ENCODE measurements at regions not wholly inside any gene's neighbourhood (a gene's known extent, or its start where the extent isn't known, plus 50 kb on each side); places are given as distances from the start of the nearest gene placed in this dataset.

DNA sequence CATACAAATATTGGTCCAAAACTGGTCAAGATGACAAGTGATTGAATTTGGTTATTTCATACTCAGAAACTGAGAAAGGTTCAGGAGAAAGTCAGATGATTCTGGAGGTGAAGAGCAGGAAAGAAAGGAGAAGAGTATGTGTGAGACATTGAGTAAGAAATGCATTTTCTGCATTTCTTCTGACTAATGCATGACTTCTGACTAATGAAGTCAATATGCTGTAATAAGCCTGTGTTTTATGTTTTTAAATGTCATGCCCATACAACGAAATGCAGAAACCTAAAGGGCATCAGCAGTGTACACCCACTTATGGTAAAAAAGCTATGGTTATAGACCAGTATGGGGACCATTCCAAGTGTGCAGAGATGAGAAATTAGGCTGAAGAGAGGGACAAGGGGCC is 1227.8 kb upstream of the SORCS1 start (continued):
- TF ChIP-seq RAD21 (IDR thresholded peaks at IDR 0.05 in 1 of 2, conservative IDR thresholded peaks at IDR 0.05 in 1 of 2; ENCODE audit: low read depth in 2 of 2, low read length in 2 of 2) (no peak), ZNF274 (IDR thresholded peaks at IDR 0.05; ENCODE audit: borderline replicate concordance, extremely low read depth, low read length) (no peak), BCL11A (IDR thresholded peaks at IDR 0.05; ENCODE audit: low read depth in 2 of 2, low read length in 2 of 2) (no peak)
- TF ChIP-seq, protein P1, sequence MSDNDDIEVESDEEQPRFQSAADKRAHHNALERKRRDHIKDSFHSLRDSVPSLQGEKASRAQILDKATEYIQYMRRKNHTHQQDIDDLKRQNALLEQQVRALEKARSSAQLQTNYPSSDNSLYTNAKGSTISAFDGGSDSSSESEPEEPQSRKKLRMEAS (IDR thresholded peaks at IDR 0.05) = no peak
